NCI-H748 (cell line): ENCODE measurements at regions not wholly inside any gene's neighbourhood (a gene's known extent, or its start where the extent isn't known, plus 50 kb on each side); places are given as distances from the start of the nearest gene placed in this dataset.
"Not testable (repeated sequence)": the region's sequence is repeated elsewhere in the genome, so short reads cannot be mapped to it uniquely, and the experiment has no call there.

Source experiments
- DNase-seq: peaks from one replicate; lab custom pipeline; 2025; ENCODE audit not compliant: unreplicated experiment; lab: John Stamatoyannopoulos, UW

DNA sequence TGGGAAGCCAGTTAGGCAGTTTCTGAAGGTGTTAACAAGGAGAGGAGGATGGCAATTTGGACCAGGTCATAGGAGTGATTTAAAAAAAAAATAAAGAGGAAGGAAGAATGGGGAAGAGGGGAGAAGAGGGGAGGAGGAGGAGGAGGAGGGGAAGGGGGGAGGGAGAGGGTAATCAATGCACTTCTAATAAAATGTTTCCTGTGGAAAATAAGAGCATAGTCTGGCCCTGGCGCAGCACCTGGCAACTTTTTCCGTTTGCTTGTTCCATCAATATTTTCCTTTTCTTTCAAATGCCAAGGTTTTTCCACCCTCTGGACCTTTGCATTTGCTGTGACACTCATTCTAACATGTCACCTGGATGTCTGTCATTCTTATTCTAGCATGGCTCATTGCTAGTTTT, 308.2 kb downstream of the PPP1R3A start:
- no peak for DNase-seq

GRCh38 chr7:113608782-113609181, 310.0 kb downstream of the PPP1R3A start:
- DNase-seq = no peak

DNA sequence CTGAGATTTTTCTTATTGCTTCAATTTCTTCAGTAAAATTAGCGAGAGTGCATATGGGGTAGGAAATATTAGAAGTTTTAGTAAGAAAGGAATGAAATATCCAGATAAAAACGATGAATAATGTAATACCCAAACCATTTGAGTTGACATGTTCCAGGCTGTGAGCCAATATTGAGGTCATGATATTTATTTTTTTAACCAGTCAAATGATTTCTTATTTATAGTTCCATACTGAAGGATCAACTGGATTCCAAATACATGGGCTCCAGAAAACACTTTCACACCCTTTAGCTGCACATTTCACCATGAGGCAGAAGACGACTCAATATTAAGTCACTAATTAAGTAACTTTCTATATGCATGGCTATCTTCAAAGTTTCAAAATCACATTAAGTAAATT, 312.5 kb downstream of the PPP1R3A start:
- DNase-seq = no peak

DNA sequence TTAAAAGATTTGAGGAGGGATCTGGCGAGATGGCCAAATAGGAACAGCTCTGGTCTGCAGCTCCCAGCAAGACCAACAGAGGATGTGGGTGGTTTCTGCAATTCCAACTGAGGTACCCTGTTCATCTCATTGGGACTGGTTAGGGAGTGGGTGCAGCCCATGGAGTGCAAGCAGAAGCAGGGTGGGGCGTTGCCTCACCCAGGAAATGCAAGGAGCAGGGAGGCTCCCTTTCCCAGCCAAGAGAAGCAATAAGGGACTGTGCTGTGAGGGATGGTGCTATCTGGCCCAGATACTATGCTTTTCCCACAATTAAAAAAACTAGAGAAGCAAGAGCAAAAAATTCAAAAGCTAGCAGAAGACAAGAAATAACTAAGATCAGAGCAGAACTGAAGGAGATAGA, 318.4 kb downstream of the PPP1R3A start:
- not testable (repeated sequence) for DNase-seq

GRCh38 chr7:113593455-113593854, 325.4 kb downstream of the PPP1R3A start:
- DNase-seq = not testable (repeated sequence)

DNA sequence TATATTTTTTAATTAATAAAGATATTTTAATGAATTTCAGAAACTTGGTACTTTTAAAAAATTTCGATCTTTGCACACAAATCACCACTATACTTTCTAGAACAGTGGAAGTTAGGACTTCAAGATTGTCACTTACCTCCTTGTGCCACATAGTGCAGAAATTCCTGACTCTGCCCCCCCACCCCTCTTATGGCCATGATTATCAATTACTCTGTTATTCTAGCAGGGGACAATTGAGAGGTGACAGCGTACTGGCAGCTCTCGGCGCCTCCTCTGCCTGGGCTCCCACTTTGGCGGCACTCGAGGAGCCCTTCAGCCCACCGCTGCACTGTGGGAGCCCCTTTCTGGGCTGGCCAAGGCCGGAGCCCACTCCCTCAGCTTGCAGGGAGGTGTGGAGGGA, 325.9 kb downstream of the PPP1R3A start:
- DNase-seq = not testable (repeated sequence)

DNA sequence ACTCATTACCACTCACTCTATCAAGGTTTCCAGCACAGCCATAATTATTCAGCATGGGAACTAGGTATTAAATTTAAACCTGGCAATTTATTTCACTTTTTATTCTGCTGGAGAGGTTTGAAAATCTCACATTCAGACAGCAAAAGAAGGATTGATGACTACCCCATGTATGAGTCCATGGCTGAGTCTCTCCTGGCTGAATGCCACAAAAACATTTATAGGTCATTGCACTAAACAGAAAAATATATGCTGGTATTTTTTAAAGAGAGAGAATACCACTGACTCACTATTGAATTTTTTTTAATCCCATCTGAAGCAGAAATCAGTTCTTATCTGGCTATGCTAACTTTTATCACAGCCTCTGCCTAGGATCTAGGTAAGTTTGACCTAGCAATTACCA, 336.3 kb downstream of the PPP1R3A start:
- DNase-seq = no peak

DNA sequence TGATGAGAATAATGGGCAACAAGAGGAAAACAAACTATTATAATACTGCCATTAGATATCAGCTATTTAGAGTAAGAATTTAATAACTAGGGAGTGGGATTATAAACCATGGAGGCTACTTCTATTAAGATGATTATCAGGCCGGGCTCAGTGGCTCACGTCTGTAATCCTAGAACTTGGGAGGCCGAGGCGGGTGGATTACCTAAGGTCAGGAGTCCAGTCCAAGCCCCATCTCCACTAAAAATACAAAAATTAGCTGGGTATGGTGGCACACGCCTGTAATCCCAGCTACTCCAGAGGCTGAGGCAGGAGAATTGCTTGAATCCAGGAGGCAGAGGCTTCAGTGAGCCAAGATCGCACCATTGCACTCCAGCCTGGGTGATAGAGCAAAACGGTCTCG, 355.6 kb downstream of the PPP1R3A start:
- not testable (repeated sequence) for DNase-seq

GRCh38 chr7:113562801-113563200, 356.0 kb downstream of the PPP1R3A start:
- DNase-seq = no peak

GRCh38 chr7:113562242-113562641, 356.6 kb downstream of the PPP1R3A start:
- DNase-seq = no peak

- no peak for DNase-seq
Measured at GRCh38 chr7:113561446-113561845, 357.4 kb downstream of the PPP1R3A start.

DNA sequence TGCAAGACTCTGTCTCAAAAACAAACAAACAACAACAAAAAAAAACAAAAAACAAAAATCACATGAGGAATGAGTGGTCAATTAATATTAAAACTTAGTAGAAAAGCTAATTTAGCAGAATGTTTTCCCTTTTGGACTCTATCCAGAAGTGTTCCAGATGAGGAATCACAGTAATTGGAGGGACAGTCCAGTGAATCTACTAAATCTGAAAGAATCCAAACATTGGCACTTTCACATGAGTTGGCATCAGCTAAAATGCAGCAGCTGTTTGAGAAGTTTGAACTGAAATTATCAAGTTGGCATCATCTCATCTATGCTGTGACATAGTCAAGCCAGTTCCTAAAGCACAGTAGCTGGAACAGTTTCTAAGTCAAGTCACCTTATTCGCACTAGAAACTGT, 367.8 kb downstream of the PPP1R3A start:
- no peak for DNase-seq

- DNase-seq = no peak
Measured at GRCh38 chr7:113548561-113548960, 370.2 kb downstream of the PPP1R3A start.

DNA sequence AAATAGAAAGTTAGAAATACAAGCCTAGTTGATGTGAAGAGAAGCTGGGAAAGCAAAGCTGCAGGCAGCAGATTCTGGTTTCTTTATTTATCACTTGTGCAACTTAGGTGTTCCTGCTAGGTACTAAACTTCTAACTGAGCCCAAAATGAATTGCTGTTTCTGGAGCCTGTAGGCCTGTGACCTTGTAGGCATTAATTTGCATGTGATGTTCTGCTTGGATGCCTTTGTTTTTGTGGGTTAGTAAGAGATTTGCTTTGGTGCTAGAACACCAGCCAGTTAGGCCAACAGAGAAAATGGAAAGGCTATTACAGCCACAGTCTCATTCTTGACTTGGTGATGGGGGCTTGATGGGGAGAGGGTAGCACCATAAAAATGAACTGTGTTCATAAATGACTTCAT, 370.7 kb downstream of the PPP1R3A start:
- no peak for DNase-seq

DNA sequence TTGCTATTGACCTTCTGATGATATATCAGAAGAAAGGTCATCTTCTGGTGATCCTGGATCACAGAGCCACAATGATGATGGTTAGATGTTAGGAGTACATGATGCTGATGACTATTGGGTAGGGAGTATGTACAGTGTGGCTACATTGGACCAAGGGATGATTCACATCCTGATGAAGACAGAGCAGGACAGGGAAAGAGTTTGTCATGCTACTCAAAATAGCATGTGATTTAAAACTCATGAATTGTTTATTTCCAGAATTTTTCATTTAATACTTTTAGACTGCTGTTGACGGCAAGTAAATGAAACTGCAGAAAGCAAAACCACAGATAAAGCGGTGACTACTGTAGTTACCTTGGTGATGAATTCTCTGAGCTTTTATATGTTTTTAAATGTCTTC, 397.3 kb downstream of the PPP1R3A start:
- DNase-seq = no peak

DNA sequence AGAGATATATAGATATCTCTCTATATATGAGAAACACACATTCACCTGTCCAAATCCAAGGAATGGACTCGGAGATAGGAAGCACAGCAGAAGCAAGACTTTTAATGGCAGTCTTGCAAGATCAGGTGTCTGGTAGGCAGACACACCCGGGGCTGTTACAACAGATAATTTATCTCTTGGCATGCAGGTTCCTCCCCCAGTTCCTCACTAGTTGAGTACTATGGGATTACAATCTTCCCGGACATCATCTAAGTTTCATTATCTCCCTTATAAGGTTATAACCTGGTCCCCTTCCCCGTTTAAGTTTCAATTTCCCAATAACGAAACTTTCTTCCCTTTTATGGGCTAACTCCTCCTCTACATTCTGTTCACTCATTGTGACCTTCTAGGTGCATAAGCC, 399.3 kb downstream of the PPP1R3A start:
- DNase-seq = no peak

- DNase-seq = no peak
Measured at GRCh38 chr7:113504691-113505090, 386.3 kb upstream of the SMIM30 start.

DNA sequence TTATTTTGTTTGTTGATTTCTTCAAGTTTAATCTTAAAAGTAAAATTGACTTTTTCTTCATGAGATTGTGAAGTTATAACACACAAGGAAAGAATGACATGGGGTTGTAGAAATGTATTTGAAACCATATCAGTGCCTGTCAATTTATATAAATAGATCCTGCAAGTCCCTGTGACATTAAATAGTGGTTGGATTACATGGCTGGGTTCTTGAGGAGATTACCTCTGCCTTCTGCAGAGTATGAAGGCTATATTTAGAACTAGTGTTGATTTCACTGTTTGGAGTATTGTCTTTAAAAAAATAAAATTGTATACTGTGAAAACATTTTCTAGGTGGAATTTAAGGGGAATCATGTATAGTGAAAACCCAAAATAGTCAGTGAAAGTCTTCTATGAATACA, 385.8 kb upstream of the SMIM30 start:
- DNase-seq = no peak

DNA sequence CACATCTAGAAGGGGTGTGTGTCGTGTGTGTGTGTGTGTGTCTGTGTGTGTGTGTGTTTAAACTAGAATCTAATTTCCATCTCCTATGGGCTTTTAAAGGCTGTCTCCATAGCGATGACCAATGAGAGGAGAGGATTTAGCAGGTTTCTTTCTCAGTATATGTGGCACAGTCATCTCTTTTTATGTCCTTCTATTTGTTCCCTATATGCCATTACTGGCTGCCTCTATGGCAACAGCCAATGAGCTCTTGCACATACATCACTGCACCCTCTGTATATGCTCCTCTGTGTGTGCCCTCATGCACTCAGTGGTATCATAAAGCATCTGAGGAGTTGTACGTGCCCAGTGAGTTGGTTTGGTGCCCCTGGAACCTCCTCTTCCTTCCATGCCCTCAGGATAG, 378.2 kb upstream of the SMIM30 start:
- DNase-seq = not testable (repeated sequence)

- not testable (repeated sequence) for DNase-seq
Measured at GRCh38 chr7:113494797-113495566, 376.6 kb upstream of the SMIM30 start.

- no peak for DNase-seq
Measured at GRCh38 chr7:113491305-113491704, 373.0 kb upstream of the SMIM30 start.

- DNase-seq = no peak
Measured at GRCh38 chr7:113487925-113488731, 369.8 kb upstream of the SMIM30 start.
